ENCODE measurements at regions not wholly inside any gene's neighbourhood (a gene's known extent, or its start where the extent isn't known, plus 50 kb on each side); places are given as distances from the start of the nearest gene placed in this dataset.

DNA sequence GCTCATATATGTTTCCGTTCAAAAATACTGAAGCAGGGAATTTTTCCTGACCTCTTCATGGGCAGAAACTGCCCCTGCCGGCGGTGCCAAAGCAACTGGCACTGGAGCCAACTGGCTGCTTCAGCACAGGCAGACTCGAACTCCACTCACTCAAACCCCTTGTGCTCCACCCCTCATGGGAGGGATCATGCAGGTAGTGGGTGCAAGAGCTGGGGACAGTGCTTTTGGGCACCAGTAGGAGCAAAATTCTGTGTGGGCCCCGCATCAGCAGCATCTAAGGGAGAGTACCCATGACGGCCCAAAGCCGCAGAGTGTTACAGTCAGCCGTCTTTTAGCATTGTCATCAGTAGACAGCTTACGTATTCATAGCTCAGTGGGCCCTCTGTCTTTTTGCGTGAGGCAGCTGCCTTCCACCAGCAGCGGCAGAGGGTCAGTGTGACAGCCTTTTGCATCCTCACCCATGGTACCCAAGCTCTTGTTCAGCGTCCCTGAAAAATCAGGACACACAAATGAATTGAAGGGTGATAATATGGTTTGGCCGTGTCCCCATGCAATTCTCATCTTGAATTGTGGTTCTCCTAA lies 393.8 kb downstream of the SLITRK6 start:
- no peak for DNase-seq (ENCODE audit: low read depth, low spot score)

DNA sequence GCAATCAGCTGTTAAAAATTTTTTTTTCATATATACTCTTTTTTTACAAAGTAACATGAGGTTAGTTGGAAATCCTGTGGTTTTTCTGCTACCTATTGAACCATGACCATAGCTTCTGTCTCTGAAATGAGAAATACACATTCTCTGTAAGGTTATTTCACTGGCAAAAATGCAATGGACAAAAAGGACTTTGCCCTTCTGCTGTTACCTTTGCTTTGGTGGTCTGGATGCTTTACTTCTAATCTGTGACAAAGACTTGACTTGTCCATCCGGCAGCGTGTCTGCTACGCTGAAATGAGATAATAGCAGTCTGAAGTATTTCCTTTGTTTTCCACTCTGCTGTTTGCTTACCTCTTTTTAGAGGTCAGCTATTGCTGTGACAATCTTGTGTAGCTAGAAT lies 412.8 kb downstream of the SLITRK6 start:
- DNase-seq (ENCODE audit: low read depth, low spot score): peak; percentile 14

DNA sequence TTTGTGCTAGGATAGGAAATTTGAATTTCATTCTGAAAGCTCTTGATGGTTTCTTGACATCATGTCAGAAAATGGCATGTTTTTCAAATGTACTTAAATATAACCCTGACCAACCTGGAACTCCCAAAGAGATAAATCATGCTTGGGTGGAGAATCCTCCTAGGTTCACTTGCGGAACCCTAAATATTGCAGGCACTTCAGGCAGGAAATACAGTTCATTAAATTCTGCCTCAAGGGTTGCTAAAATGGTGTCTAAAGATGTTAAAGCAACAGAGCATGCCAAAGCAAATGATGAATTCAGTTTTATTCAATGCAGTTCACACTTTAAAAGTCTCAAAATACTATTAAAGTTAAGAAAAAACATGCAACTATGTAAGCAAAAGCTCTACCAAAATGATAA lies 415.9 kb downstream of the SLITRK6 start:
- DNase-seq (ENCODE audit: low read depth, low spot score): no peak

DNA sequence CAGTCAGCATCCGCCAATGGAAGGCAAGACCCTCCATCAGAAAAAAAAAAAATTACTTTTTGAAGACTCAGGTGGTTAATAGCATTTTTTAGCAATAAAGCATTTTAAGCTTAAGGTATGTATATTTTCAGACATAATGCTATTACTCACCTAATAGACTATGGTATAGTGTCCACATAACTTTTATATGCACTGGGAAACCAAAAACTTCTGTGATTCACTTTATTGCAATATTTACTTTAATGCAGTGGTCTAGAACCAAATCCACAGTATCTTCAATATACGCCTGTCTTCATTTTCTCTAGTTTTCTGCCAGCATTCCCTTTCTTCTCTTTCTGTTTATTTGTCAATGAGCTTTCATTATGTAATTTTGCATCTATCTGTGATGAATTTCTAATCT lies 418.1 kb downstream of the SLITRK6 start:
- DNase-seq (ENCODE audit: low read depth, low spot score): no peak

DNA sequence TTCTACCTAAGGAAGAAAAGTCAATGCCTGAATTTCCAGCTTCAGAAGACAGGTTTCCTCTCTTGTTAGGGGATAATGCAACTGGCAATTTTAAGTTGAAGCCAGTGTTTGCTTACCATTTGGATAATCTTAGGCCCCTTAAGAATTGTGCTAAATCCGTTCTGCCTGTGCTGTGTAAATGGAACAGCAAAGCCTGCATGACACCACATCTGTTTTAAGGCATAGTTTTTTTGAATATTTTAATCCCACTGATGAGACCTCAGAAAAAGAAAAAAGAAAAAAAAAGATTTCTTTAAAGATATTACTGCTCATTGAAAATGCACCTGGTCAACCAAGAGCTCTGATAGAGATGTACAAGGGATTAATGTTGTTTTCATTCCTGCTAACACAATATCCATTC lies 419.2 kb downstream of the SLITRK6 start:
- DNase-seq (ENCODE audit: low read depth, low spot score): no peak

DNA sequence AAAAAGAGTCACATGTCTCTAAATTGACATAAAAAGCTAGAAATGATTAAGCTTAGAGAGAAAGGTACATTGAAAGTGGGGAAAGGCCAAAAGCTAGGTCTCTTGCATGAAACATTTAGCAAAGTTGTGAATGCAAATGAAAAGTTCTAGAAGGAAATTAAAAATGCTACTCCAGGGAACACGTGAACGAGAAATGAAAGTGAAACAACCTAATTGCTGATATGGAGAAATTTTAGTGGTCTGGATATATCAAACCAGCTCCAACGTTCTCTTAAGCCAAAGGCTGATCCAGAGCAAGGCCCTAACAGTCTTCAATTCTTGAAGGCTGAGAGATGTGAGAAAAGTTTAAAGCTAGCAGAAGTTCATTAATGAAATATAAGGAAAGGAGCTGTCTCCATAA lies 419.8 kb downstream of the SLITRK6 start:
- DNase-seq (ENCODE audit: low read depth, low spot score): no peak

DNA sequence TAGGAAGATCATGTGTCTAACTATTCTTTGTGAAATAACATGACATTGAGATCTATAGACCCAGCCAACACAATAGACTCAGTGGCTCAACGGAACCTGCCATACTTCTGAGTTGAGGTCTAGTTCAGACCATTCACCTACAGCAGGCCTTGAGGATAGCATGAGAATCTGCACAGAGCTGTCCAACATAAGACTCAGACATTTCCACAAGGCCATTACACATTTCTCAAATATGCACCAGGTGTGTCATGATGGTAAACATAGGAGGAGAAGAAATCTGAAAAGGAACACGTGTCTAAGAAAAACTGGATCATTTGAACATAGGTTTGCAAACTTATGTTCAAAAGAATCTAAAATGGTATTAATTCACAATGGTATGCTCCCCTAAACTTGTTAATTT lies 421.4 kb downstream of the SLITRK6 start:
- no peak for DNase-seq (ENCODE audit: low read depth, low spot score)

DNA sequence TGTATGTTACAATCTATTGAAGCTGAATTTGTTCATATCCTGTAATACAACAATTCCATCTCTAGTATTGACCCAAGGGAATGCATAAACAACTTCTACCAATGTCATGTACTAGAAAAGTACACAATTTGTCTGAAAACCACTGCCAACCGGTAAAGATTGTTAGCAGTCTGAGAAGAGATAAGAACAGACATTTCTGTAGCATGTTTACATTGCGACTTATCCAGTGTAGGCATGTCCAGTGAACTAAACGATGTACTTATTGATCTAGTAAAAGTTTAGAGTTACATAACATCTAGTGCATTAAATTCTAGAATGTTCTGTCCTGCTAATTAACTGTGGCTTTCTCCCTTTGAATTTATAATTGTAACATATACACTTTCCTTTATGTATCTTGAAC lies 425.9 kb downstream of the SLITRK6 start:
- no peak for DNase-seq (ENCODE audit: low read depth, low spot score)

DNA sequence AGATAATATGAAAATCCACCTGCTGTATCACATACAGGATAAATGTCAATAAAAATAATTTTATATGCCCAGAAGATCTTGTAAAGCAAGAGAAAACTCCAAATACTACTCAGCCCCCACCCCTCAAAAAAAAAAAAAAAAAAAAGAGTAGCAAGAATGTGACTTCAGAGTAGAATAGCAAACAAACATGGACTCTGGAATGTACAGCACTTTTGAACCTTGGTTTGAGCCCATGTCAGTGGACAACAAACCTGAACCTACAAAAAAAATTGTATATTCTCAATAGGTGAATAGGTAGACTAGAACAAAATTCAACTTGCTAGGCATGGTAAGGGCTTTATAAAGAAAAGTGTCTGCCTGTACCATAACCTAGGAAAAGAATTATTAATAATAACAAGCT lies 428.0 kb downstream of the SLITRK6 start:
- DNase-seq (ENCODE audit: low read depth, low spot score): no peak

DNA sequence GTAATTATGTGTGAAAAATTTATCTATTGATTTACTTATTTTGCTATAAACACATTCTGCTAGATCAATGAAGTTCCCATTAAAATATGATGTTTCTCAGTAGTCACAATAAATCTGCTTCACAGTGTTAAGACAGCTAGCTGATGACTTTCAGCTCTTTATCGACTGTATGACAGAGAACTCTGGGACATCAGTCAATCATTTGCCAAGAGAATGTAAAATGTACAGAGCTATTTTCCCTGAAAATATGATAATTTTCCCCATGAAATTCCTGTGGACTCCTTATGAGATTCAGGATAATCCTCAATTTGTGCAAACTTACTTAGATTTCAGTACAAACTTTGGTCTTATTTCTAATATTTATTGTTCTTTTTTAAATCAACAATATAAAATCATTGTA lies 430.5 kb downstream of the SLITRK6 start:
- DNase-seq (ENCODE audit: low read depth, low spot score): no peak

DNA sequence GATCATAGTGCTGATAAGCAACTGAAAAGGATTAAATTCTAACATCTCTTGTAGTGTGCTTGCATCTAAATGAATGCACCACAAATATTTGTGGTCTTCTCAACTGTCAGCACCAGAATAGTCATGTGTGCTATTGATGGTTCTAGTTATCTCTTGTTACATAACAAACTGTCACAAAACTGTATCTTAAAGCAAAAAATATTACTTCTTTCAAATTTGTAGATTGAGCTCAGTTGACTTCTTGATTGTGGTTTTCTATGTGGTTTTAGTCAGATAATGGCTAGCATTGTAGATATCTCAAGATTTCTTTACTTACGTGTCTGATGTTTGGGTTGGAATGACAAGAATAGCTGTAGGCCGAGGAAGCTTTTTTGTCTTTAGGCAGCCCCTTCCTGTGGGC lies 431.3 kb downstream of the SLITRK6 start:
- DNase-seq (ENCODE audit: low read depth, low spot score): peak; percentile 51

DNA sequence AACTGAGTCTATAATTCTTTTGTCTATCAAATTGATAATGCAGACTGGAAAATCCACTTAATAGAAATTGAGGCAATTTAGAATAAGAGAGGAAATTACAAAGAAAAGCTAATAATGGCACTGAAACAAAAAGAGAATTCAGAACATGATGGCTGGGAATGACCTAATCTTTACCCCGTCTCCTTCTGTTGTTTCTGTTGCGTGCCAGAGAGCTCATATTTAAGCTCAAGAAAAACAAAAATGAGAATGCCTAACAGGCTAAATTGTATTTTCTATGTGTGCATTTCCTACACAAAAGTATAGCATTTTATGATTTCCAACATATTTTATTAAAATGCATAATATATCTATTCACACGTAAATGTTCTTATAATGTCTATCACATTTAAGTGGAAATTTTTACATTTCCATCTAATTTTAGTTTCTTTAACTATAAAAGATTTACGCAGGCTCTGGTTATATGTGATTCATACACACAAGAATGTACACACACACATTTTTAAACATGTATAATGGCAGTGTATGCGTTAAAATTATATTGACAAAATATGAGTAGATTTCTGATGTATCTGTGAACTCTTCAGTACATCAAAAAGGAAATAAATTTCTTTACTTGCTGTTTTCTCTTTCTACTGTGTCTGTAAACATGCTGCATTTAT lies 432.3 kb downstream of the SLITRK6 start:
- DNase-seq (ENCODE audit: low read depth, low spot score): peak; percentile 24

DNA sequence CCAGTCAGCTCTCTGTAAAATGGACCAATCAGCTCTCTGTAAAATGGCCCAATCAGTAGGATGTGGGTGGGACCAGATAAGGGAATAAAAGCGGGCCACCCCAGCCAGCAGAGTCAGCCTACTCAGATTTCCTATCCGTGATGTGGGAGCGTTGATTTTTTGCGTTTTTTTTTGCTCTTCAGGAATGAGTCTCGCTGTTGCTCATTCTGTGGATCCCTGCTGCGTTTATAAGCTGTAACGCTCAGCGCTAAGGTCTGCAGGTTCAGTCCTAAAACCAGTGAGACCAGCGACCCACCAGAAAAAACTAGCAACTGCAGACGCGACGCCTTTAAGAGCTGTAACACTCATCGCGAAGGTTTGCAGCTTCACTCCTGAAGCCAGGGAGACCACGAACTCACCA lies 435.7 kb downstream of the SLITRK6 start:
- DNase-seq (ENCODE audit: low read depth, low spot score): no peak

DNA sequence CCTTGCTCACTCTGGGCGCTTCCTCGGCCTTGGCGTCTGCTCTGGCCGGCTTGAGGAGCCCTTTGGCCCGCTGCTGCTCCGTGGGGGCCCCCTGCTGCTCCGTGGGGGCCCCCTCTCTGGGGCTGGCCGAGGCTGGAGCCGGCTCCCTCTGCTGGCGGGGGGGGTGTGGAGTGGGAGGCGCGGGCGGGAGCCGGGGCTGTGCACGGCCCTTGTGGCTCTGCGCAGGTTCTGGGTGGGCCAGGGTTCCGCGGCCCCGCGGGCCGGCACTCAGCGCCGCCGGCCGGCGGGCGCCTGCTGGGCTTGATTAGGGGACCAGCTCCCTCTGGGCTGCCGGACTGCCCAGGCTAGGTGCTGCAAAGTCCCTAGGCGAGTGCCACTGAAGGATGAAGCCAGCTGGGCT lies 436.2 kb downstream of the SLITRK6 start:
- DNase-seq (ENCODE audit: low read depth, low spot score): no peak

DNA sequence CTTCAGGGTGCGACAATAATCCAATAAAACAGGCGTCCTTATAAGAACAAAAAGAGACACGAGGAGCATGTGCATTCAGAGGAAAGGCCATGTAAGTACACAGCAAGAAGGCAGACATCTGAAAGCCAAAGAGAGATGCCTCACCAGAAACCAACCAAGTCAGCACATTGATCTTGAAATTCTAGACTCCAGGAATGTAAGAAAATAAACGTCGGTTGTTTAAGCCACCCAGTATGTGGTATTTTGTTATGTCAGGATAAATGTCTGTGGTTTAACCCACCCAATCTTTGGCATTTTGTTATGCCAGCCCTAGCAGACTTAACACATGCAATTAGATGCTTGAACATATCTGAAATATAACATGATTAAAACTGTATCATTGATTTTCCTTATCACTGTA lies 452.0 kb downstream of the SLITRK6 start:
- DNase-seq (ENCODE audit: low read depth, low spot score): peak; percentile 75

DNA sequence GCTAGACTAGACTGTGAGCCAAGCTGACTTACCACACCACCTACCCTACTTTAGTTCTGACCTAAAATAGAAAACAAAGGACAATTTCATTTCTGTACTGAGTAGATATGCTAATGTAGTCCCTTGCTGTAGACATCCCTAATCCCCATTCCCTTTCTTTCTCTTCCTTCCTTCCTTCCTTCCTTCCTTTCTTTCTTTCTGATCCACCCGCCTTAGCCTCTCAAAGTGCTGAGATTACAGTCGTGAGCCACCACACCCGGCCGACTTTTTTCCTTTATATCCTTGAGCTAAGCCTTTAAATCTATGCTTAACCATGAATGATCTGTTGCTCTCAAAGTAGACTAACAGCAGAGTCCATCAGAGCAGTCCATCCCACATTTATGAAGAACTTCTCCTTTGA lies 465.0 kb downstream of the SLITRK6 start:
- no peak for DNase-seq (ENCODE audit: low read depth, low spot score)

DNA sequence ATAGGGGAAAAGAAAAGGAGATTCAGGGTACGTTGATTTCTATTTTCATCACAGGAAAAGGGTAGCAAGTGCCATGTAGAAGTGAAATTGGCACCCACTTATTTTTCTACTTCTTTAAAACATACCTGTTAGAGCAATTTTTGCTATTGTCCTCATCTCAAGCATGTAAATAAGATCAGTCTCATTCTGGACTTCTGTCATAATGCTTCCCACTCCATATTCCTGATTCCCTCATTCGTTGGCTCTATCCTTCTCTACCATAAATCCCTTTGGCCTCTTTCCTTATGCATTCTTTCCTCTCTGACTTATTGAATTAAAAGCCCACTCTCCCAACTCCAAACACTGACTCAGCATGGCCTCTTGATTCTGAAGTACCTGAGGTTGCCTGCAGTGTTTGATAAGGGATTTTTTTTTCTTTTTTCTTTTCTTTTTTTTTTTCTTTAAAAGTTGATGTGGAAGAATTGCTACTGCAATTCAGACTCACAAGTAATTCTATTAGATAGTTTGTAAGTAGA lies 465.7 kb downstream of the SLITRK6 start:
- no peak for DNase-seq (ENCODE audit: low read depth, low spot score)

DNA sequence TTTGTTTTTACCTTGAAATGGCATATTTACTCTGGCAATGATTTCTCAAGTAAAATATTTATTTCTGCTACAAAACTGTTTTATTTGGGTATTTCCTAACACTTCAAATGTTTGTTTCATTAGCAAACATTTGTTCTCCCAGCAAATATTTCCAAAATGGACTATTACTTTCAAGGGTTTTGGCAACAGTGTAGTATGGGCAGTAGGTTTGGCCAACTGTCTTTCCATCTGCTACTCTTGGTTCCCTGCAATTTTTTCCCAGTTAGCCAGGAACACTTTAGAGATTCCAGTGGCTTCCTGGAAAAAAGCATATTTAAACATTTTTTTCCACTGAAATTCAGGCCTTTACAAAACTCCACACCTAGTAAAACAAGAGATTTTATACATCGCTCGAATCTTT lies 466.6 kb downstream of the SLITRK6 start:
- no peak for DNase-seq (ENCODE audit: low read depth, low spot score)

DNA sequence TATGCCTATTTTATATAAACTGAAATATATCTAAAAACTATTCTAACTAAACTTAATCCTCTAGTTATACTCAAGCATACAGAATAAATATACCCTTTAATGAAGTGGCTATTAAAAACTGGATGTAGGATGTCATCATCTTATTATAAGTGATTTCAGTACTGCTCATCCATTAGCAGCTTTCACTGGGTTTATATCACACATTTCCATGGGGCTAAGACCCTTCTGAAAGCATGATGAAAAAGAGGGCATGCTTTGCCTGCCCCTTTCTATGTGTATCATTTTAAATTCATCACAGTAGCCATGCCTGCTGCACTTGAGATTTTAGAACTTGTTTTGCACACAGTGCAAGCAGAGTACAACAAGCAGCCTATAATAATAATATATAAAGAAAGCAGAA lies 477.5 kb downstream of the SLITRK6 start:
- DNase-seq (ENCODE audit: low read depth, low spot score): no peak

DNA sequence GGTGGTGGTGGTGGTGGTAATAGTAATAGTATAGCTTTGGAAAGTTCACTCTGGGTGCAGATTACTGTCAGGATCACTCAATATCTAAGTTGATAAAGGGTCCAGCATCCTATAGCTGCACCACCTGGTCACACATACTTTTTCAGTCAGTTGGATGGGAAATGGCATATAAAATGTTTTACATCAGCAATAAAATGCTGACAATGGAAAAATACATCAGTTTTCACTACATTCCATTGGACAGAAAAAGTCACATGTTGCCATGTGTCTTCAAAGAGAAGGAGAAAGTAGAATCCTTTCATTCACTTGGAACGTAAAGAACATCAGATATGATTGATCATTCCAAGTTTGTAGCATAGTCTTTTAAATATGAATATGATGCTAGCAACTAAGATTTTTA lies 481.4 kb downstream of the SLITRK6 start:
- DNase-seq (ENCODE audit: low read depth, low spot score): no peak

DNA sequence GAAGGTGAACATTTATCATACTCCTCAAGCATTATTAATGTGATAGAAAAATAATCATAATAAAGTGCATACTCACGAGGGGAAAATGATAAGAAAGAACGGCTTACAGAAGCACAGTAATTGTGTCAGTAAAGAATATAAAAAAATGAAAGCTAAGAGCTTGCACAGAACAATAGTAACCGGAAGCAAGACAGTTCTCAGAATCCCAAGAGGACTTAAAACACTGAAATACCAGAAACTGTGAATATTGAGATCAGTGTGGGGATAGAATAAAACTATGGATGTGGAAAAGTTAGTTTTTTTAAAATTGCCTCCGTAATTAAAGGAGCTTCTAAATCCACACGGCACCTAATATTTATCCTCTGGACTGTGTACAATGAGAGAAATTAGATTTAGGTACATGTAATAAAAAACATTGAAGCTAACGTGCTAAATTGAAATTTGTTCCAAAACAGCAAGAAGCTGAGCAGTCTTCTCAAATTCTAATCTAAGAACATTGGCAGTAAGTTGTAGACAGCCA lies 482.7 kb downstream of the SLITRK6 start:
- DNase-seq (ENCODE audit: low read depth, low spot score): no peak

DNA sequence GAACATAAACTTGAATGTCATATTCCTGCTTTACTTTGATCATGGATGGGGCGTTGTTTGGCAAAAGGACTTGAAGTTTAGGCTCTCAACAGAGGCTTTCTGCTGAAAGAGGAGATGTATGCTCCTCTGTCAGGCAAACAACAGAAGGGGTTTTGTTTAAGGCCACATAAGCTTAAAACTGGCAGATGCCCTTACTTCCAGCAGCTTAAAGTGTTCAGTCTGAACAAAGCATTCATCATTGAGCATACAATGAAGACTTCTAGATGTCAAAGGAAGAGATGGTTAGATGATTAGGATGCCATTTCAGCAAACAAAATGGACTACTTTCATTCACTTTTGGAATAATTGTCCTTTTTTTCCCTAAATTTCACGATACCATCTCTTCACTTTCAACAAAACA lies 484.5 kb downstream of the SLITRK6 start:
- no peak for DNase-seq (ENCODE audit: low read depth, low spot score)

DNA sequence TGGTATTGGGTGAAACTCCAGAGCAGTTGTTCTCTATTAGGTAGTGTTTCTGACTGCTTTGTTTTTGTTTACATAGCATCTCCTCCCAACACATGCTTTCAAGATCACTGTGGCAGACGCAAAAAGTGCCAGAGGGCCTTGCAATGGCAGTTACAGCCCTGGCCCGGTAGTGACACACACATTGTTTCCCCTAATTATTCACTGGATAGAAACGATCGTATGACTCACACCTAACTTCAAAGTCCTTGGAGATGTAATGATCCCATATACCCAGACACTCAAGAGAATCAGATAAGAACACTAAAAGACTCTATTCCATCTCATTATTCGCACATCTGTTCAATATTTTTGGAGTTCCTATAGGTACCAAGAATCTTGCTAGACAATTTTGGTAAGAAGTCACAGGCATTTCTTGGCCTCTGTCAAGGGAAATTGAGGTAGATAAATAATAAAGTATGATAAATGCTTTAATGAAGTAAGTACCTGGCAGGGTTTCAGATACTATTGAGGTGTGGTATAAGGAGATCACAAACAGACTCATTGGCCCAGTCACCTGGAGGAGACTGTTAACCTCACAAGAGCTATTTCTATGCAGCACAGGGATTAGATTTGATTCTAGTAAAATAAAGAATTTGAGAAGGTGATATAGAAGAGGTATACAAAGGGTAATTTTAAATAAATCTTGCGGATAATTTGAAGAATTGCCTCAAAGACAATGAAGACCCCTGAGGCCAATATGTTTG lies 485.3 kb downstream of the SLITRK6 start:
- DNase-seq (ENCODE audit: low read depth, low spot score): peak; percentile 67

Measured in astrocyte of the hippocampus (primary cell).